Endodermal cell (in vitro differentiated cells): ENCODE measurements at regions not wholly inside any gene's neighbourhood (a gene's known extent, or its start where the extent isn't known, plus 50 kb on each side); places are given as distances from the start of the nearest gene placed in this dataset.

Experiments
- DNase-seq: peaks from one replicate; pipeline ENCODE4 v3.0.0-alpha.2; 2017
- H3K27ac ChIP-seq: 2 replicates; pipeline ENCODE4 v1.5.1; 2013; ENCODE audit warnings: mild to moderate bottlenecking, low read depth, low read length, moderate library complexity
- H3K27me3 ChIP-seq: 2 replicates; pipeline ENCODE4 v1.6.1; 2013; ENCODE audit warnings: mild to moderate bottlenecking, low read length, moderate library complexity; ENCODE audit not compliant: insufficient read depth, control insufficient read depth, poor library complexity, severe bottlenecking
- H3K36me3 ChIP-seq: 2 replicates; pipeline ENCODE4 v1.7.0; 2013; ENCODE audit warnings: mild to moderate bottlenecking, low read length, moderate library complexity; ENCODE audit not compliant: control insufficient read depth, insufficient read depth
- H3K4me1 ChIP-seq: one replicate; pipeline ENCODE4 v1.7.0; 2013; ENCODE audit warnings: low read length; ENCODE audit not compliant: control insufficient read depth, insufficient read depth
- H3K4me3 ChIP-seq: 2 replicates; pipeline ENCODE4 v1.5.1; 2013; ENCODE audit warnings: mild to moderate bottlenecking, low read length, moderate library complexity
- H3K9ac ChIP-seq: 2 replicates; pipeline ENCODE4 v1.6.1; 2013; ENCODE audit warnings: mild to moderate bottlenecking, low read length, moderate library complexity; ENCODE audit not compliant: poor library complexity, severe bottlenecking; ENCODE audit errors: extremely low read depth
- H3K9me3 ChIP-seq: 2 replicates; pipeline ENCODE4 v1.6.1; 2013; ENCODE audit warnings: mild to moderate bottlenecking, low read length, moderate library complexity; ENCODE audit not compliant: control insufficient read depth
- H3K27ac Mint-ChIP-seq: 2 replicates; pipeline ENCODE4 v1.8.0; 2020; ENCODE audit warnings: mixed read lengths
- H3K27me3 Mint-ChIP-seq: 2 replicates; pipeline ENCODE4 v1.8.0; 2021; ENCODE audit warnings: mild to moderate bottlenecking, mixed read lengths; ENCODE audit not compliant: insufficient read depth
- H3K36me3 Mint-ChIP-seq: 2 replicates; pipeline ENCODE4 v1.8.0; 2020; ENCODE audit warnings: low read depth, mixed read lengths
- H3K4me1 Mint-ChIP-seq: 2 replicates; pipeline ENCODE4 v1.8.0; 2020; ENCODE audit warnings: mixed read lengths
- H3K4me3 Mint-ChIP-seq: 2 replicates; pipeline ENCODE4 v1.8.0; 2020; ENCODE audit warnings: mild to moderate bottlenecking, moderate library complexity, mixed read lengths
- H3K9me3 Mint-ChIP-seq: 2 replicates; pipeline ENCODE4 v1.8.0; 2020; ENCODE audit warnings: mild to moderate bottlenecking, mixed read lengths
- CTCF ChIP-seq: fragments of 200-600 bp; sonication (generic); conservative IDR thresholded peaks from 2 replicates; pipeline ENCODE4 v1.5.0; 2021; ENCODE audit warnings: antibody characterized with exemption, mild to moderate bottlenecking
- WGBS, 2 experiments: methylation state at CpG; one replicate each; pipeline versions ENCODE4 v1.1.5 to v1.1.7; 2013; ENCODE audit warnings: missing lambda C conversion rate in 2 of 2, mixed read lengths in 1 of 2; ENCODE audit not compliant: insufficient coverage in 1 of 2, insufficient read length in 1 of 2; 5-methylcytosine and 5-hydroxymethylcytosine counted together

DNA sequence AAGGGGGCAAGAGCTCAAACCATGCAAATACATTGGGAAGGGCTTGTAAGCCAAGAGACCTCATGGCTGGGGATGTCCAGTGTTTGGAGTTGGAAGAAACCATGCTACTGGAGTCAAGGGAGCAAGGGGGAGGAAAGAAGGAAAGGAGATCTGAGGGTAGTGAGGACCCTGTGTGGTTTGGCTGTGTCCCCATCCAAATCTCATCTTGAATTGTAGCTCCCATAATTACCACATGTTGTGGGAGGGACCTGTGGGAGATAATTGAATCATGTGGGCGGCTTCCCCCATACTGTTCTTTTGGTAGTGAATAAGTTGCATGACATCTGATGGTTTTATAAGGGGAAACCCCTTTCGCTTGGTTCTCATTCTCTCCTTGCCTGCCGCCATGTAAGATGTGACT lies 56.5 kb upstream of the ADRB1 start:
- no peak for TF ChIP-seq CTCF
- no peaks in the 10 kb centered on the region for H3K4me1 Mint-ChIP-seq
- no peak overlapping the region for H3K9ac ChIP-seq
- H3K27me3 ChIP-seq = no peaks in the 10 kb centered on the region
- no peak for DNase-seq
- no peak overlapping the region for H3K4me3 Mint-ChIP-seq
- H3K36me3 Mint-ChIP-seq = no peaks in the 10 kb centered on the region
- H3K27me3 Mint-ChIP-seq = peaks cover 3% of the 10 kb centered on the region
- 95% methylated on average over 3 of the region's 3 CpGs; no CpG with 5 or more reads in 1 of the 2 experiments for WGBS, 2 experiments
- no peaks in the 10 kb centered on the region for H3K4me1 ChIP-seq
- no peaks in the 10 kb centered on the region for H3K36me3 ChIP-seq
- H3K9me3 ChIP-seq = no peaks in the 10 kb centered on the region
- H3K4me3 ChIP-seq = no peak overlapping the region
- H3K27ac Mint-ChIP-seq = no peak overlapping the region
- no peak overlapping the region for H3K27ac ChIP-seq
- no peaks in the 10 kb centered on the region for H3K9me3 Mint-ChIP-seq

- H3K9ac ChIP-seq = no peak overlapping the region
- Mint-ChIP-seq H3K4me1 (no peaks in the 10 kb centered on the region), H3K9me3 (no peaks in the 10 kb centered on the region), H3K27me3 (peaks cover 3% of the 10 kb centered on the region), H3K4me3 (no peak overlapping the region), H3K27ac (no peak overlapping the region), H3K36me3 (no peaks in the 10 kb centered on the region)
- H3K4me3 ChIP-seq = no peak overlapping the region
- no peak for DNase-seq
- H3K27ac ChIP-seq = no peak overlapping the region
- no peak for TF ChIP-seq CTCF
- no peaks in the 10 kb centered on the region for H3K9me3 ChIP-seq
- H3K36me3 ChIP-seq = no peaks in the 10 kb centered on the region
- WGBS, 2 experiments = 75 to 85% methylated on average over 2 of the region's 2 CpGs
- no peaks in the 10 kb centered on the region for H3K4me1 ChIP-seq
- H3K27me3 ChIP-seq = no peaks in the 10 kb centered on the region
These were observed 55.9 kb upstream of the ADRB1 start for GRCh38 chr10:113987805-113988204.

DNA sequence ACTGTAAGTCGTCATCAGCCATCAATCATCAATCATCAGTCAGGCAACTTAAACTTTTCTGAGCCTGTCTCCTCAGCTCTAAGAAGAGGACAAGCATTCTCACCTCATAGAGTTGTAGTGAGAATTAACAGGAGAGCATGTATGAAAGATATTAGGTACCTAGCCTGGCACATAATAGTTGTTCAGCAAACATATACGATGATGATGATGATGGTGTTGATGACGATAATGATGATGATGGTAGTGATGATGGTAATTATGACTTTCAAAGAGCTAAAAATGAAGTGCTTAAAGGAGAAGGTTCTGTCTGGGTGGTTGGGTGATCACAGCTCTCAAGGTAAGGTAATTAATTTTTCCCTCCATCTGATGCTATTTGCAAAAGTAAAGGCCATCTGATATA lies 55.1 kb upstream of the ADRB1 start:
- H3K36me3 ChIP-seq = no peaks in the 10 kb centered on the region
- 93 to 97% methylated on average over 2 to 3 of the region's 3 CpGs for WGBS, 2 experiments
- no peaks in the 10 kb centered on the region for H3K36me3 Mint-ChIP-seq
- H3K4me1 ChIP-seq = no peaks in the 10 kb centered on the region
- no peak overlapping the region for H3K27ac ChIP-seq
- TF ChIP-seq CTCF = no peak
- H3K4me1 Mint-ChIP-seq = peaks cover 5% of the 10 kb centered on the region
- DNase-seq = no peak
- H3K4me3 ChIP-seq = no peak overlapping the region
- no peaks in the 10 kb centered on the region for H3K9me3 ChIP-seq
- H3K27me3 ChIP-seq = no peaks in the 10 kb centered on the region
- H3K27me3 Mint-ChIP-seq = peaks cover 3% of the 10 kb centered on the region
- no peak overlapping the region for H3K9ac ChIP-seq
- H3K27ac Mint-ChIP-seq = no peak overlapping the region
- H3K4me3 Mint-ChIP-seq = no peak overlapping the region
- H3K9me3 Mint-ChIP-seq = no peaks in the 10 kb centered on the region
